Left lobe of liver (tissue), 2 donors: ENCODE measurements at regions not wholly inside any gene's neighbourhood (a gene's known extent, or its start where the extent isn't known, plus 50 kb on each side); places are given as distances from the start of the nearest gene placed in this dataset.
"Not testable (repeated sequence)": the region's sequence is repeated elsewhere in the genome, so short reads cannot be mapped to it uniquely, and the experiment has no call there.

ENCODE experiments used
- ATAC-seq: fragments of 200-7000 bp; cut with Tn5 transposase; one replicate; pipeline ENCODE4 v1.9.1; 2020; ENCODE audit warnings: mild to moderate bottlenecking, moderate library complexity
- DNase-seq: peaks from one replicate; pipeline ENCODE4 v3.0.0-alpha.2; 2020; ENCODE audit warnings: low spot score
- donor health status: DM: no; HTN: no; CAD: no; lungs with moderate emphysema.
- donor health status: DM: no; HTN: yes; CAD: no.

DNA sequence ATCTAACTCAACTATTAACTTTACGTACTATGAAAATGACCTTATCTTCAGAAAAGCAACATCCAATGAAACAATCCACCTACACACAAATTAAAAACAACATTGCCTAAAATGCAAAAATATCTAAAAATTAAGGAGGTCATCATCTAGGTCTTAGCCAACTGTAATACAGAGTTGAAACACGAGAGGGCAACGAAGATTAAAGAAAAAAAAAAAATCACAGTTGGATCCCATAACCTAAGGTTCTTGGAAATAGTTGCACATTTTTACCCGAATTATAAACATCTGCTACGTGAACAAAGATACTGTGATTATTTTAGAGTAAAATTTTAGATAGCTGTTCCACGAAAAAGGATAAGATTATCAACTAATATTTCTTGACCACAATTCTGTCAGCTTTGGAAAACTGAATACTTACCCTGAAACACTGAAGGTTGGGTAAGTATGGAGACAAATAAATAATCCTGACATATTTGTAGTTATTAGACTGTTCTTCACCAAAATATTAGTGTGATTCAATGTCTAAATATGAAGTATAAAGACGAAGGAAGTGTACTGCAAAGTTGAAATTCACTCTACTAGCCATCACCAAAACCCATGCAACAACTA, 88.0 kb upstream of the AK4 start:
- peak; percentile 71 for ATAC-seq
- DNase-seq: no peak

DNA sequence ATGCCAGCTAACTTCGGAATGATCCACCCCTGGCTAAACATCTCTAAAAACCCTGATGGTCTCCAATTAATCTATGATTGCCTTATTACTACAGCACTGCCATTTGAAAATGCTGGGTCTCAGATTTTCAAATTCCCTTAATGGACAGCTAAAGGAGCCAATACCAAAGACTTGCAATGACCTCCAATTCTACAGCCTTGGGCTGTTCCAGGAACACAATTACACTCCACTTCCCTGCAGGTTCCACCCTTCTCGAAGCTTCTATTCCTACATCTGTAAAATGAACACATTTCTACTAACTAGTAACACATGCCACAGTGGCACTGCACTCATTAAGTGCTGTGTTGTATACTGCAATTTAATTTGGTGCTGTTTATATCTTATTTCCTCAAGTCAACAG, 85.7 kb upstream of the AK4 start:
- DNase-seq (no peak), ATAC-seq (no peak)

DNA sequence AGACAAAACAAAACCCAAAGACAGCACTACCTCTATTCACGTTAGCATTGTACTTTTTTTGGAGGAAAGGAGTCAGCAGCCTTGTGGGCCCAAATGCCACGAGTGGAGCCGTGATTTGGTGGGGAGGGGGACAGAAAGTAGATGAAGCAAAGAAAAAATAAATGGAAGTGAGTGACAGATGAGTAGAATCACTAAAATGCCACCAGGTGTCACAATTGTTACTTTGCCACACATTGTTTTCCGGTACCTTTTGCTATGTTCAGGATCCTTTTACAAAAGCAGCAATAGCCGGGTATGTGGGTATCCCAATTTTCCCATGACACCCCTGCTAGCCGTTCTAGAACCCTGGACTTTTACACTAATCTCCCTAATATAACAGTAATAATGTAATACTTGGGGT, 85.0 kb upstream of the AK4 start:
- DNase-seq (no peak), ATAC-seq (no peak)

DNA sequence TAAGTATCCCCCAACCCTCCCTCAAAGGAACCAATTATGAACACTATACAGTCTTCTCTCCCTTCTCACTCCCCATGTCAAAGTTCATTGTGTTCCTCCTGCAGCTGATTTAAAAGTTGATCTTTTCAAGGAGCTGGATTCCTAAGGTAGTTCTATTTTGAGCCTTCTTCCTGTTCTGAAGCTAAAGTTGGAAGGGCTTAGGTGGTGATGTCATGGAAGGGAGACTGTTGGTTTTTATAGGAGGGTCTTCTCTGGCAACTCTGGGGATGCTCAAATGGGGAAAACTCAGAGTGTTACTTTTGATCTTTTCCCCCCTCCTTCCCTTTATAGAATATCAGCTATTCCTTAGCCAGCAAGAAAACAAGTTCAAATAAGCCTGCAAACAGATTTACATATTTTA, 83.0 kb upstream of the AK4 start:
- ATAC-seq: no peak
- no peak for DNase-seq

DNA sequence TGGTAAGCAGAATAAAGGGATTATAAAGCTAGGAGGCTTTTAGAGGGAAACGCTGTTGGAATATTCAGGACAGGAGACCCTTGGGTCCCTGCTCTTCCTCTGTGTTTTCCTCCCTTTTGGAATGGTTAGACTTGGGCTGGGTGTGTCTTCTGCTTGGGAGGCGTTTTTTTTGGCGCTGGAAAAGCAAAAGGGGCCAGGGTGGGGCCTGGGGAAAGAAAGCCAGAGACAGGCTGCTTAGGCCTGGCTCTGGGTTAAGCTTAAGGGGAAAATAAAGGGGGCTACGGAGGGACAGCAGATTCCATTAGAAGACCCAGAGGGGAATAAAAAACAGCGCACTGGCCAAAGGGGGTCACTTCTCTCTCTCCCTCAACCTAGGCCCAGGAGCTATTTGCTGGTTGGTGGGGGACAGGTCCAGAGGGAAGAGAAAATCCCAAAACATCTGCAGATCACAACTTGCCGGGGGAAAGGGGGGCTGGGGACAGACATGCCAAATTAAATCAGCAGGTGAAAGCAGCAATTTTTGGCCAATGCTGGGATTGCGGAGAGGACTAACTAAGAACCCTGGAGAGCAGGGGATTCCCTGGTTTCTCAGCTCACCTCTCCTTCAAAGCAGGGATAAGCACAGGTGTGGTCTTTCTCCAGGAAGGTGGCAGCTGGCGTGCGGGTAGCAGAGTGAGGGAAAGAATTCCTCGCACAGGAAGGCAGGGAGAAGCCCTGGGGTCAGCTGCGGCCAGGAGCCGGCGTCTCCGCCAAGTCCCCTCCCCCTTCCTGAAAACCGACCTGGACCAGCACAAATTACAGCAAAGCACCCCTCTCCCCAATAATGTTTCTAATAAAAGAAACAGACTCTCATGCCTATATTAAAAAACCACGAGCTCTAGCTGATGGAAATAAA, 82.2 kb upstream of the AK4 start:
- peak; percentile 37 for ATAC-seq
- peak; percentile 67 for DNase-seq

- no peak for DNase-seq
- no peak for ATAC-seq
These were observed 81.6 kb upstream of the AK4 start for GRCh38 chr1:65066419-65066765.

- peak; percentile 95 for DNase-seq
- peak; percentile 84 for ATAC-seq
These were observed 81.1 kb upstream of the AK4 start for GRCh38 chr1:65066766-65067490.

- ATAC-seq (peak; percentile 46), DNase-seq (peak; percentile 74)
These were observed 80.4 kb upstream of the AK4 start for GRCh38 chr1:65067491-65068201.

DNA sequence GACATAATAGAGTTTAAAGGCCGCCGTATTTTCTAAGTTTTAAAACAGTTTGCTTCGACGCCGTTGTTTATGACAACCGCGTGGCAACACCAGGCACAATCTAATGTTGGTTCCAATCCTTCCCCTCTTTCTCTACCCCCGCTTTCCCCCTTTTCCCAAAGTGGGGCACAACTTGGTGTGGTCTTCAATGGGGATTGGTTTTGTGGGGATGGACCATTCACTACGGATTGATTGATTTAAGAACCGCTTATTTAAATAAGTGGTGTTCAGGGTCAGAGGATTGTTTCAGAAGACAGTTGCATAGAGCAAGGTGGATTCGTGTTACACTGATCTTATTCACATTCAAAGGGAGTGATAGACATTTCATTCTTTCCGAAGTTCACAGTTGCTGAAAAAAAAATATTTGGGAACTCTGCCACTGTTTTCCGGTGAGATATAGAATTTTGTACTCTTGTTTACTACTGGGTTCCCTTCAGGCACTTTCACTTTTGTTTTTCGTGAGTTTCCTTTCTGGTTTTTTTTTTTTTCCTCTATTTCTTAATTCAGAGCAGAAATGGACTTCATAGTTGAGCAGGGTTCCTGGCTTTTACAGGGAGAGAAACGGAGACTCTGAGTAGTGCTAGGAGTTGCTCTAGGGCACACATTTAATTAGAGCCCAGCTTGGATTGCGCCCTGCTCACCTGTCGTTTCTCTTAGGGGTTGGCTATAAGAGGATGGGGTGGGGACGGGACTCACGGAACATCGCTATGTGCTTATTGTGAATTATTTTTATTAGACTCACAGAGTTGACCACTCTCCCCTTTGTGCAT, 79.6 kb upstream of the AK4 start:
- no peak for DNase-seq
- no peak for ATAC-seq

DNA sequence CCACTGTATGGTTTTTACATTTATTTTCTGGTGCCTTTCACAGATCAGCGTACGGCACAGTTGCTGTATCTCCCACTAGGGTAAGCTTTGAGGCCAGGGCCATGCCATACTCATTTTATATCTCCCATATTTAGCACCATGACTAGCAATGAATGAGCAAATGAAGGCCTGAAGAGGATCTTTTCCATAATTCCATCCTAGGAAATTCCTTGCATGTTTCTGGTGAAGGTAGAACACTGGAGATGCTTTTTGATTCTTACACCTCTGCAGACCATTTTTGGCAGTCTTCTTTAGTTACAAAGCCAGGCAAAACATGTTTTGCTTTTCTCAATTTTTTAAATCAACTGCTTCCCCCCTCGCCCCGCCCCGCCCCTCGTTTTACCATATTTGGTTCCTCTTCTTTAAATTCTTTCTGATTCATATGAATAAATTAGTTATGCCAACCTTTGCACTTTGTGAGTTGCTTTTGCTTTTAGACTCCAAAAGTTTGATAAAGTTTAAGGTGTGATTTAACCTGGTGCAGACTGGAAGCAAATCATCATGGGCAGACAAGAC, 78.9 kb upstream of the AK4 start:
- DNase-seq: no peak
- no peak for ATAC-seq

GRCh38 chr1:65072845-65073244, 75.2 kb upstream of the AK4 start:
- peak; percentile 73 for DNase-seq

DNA sequence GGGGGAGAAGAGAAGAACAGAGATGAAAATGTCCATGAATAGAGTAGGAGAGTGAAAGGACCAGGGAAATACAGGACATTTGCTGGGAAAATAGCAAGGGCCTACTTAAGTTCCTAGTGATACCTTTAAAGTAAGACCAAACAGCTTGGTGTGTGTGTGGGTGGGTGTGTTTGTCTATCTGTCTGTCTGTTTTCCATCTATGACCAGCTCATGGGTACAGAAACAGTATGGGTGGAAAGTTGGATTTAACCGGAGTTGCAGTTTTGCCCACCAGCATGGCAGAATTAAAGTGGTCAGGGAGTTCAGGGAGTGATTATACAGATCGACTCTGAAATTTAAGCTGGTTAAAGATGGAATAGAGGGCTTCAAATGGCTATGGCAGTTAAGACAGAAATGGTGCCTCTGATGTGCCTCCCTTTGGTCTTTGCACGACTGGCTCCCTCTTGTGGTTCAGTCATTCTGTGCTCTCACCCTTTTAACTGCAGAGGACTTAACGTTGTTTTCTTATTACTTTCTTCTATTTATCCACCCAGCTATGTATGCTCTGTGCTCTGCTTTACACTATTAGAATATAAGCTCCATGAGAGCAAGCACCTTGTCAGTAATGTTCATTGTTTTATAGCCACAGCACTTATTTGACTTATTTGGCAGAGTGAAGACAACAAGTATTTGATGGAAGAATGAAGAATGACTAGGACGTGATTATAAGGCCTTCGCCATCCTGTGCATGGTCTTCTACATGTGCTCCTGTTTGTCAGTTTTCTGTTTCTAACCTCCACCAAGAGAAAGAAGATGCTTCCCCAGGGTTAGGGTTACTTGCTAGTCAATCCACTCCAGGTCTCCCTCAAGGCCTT, 72.7 kb upstream of the AK4 start:
- ATAC-seq: peak; percentile 89
- peak; percentile 58 for DNase-seq

More at GRCh38 chr1:65072845-65073244, 75.2 kb upstream of the AK4 start:
- peak; percentile 74 for ATAC-seq

- DNase-seq (no peak), ATAC-seq (no peak)
These were observed 70.6 kb upstream of the AK4 start for GRCh38 chr1:65077369-65077768.

DNA sequence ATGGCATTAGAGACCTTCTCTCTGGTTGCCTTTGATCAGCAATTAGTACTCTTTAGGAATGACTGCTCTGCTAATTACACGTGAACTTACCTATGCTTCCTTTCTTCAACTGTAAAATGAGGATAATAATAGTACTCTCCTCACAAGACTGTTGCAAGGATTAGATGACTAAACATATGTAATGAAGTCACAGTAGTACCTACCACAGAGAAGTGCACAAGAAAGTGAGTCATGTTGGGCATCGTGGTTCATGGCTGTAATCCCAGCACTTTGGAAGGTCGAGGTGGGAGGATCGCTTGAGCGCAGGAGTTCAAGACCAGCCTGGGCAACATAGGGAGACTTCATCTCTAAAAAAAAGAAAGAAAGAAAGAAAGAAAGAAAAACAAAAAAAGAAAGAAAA, 68.1 kb upstream of the AK4 start:
- no peak for ATAC-seq
- no peak for DNase-seq

- no peak for ATAC-seq
- no peak for DNase-seq
These were observed 65.5 kb upstream of the AK4 start for GRCh38 chr1:65082346-65083040.

DNA sequence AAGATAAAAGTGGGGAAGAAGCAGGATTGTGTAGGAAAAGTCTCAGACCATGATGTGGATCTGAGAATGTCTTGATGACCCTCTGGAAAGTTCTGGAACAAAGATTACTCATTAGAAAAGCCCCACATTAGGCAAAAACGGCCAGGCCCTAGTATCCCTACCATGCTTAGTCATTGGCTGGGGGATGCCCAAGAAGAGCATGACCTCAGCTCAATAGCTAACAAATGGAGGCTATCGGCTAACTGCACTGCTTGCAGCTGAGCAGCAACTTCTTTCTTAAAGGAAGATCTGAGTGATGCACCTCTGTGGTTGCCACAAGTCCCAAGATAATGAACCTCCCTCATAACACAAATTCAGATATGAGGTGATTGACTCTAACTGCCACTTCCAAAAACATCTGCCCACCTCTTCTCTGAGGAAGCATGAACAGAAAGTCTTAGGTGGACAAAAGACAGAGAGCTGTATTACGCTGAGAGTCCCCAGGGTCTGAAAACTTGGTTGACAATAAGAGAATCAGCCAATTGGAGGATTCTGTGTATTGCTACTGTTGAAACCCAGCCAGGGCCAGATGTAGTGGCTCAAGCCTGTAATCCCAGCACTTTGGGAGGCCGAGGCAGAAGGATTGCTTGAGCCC, 64.6 kb upstream of the AK4 start:
- no peak for ATAC-seq
- no peak for DNase-seq

GRCh38 chr1:65084066-65084465, 63.9 kb upstream of the AK4 start:
- ATAC-seq: no peak
- no peak for DNase-seq

- ATAC-seq, DNase-seq: not testable (repeated sequence)
These were observed 60.5 kb upstream of the AK4 start for GRCh38 chr1:65087519-65087918.
